ENCODE measurements at regions not wholly inside any gene's neighbourhood (a gene's known extent, or its start where the extent isn't known, plus 50 kb on each side); places are given as distances from the start of the nearest gene placed in this dataset. TPM values are rescaled to one million over a fixed set of nuclear protein-coding genes. Genes with fewer than 3 reads are reported as not detected.
"Not testable (repeated sequence)": the region's sequence is repeated elsewhere in the genome, so short reads cannot be mapped to it uniquely, and the experiment has no call there.

DNA sequence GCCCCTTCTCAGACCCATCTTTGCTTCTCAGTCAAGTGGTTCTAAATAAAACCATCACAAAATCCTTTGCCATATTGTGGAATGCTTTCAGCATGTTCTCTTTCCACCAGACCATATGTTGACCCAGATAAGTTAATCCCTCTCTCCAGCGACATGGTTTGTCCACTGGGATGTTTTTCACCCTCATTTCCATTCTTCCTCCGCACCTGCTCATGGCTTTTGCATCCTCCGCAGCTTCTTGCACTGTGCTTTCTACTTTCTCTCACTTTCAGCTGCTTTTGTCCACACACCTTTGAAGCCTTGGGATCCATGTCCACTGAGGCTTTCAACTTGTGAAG lies 52.3 kb upstream of the WAC start:
- no peak for DNase-seq (ENCODE audit: extremely low spot score in 2 of 2)
- intact Hi-C loops (cut with DNase I): no loop called here
- H3K27ac ChIP-seq: no peak overlapping the region

DNA sequence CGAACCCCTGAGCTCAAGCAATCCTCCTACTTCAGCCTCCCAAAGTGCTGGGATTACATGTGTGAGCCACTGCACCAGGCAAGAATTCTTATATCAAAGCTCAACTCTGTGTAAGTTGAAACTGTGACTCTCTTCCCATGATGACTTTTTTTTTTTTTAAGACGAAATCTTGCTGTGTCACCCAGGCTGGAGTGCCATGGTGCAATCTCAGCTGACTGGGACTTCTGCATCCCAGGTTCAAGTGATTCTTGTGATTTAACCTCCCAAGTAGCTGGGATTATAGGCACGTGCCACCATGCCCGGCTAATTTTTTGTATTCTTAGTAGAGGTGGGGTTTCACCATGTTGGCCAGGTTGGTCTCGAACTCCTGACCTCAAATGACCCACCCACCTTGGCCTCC lies 51.6 kb upstream of the WAC start:
- intact Hi-C loops (cut with DNase I); H3K36me3 ChIP-seq; H3K9me3 ChIP-seq; H3K4me3 ChIP-seq; H3K4me1 ChIP-seq; DNase-seq (ENCODE audit: extremely low spot score in 2 of 2); H3K27me3 ChIP-seq; H3K27ac ChIP-seq: not testable (repeated sequence)

More for the DNA sequence above, 52.3 kb upstream of the WAC start:
- no peaks in the 10 kb centered on the region for H3K36me3 ChIP-seq
- H3K9me3 ChIP-seq: no peaks in the 10 kb centered on the region
- no peak for TF ChIP-seq POLR2AphosphoS5 (IDR thresholded peaks at IDR 0.05; ENCODE audit: insufficient read depth in 1 of 2, low read depth in 1 of 2)
- TF ChIP-seq, protein P1, sequence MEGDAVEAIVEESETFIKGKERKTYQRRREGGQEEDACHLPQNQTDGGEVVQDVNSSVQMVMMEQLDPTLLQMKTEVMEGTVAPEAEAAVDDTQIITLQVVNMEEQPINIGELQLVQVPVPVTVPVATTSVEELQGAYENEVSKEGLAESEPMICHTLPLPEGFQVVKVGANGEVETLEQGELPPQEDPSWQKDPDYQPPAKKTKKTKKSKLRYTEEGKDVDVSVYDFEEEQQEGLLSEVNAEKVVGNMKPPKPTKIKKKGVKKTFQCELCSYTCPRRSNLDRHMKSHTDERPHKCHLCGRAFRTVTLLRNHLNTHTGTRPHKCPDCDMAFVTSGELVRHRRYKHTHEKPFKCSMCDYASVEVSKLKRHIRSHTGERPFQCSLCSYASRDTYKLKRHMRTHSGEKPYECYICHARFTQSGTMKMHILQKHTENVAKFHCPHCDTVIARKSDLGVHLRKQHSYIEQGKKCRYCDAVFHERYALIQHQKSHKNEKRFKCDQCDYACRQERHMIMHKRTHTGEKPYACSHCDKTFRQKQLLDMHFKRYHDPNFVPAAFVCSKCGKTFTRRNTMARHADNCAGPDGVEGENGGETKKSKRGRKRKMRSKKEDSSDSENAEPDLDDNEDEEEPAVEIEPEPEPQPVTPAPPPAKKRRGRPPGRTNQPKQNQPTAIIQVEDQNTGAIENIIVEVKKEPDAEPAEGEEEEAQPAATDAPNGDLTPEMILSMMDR (IDR thresholded peaks at IDR 0.05): no peak
- TF ChIP-seq POLR2A (IDR thresholded peaks at IDR 0.05): no peak
- no peaks in the 10 kb centered on the region for H3K27me3 ChIP-seq
- no peak overlapping the region for H3K4me3 ChIP-seq
- H3K4me1 ChIP-seq: no peaks in the 10 kb centered on the region

DNA sequence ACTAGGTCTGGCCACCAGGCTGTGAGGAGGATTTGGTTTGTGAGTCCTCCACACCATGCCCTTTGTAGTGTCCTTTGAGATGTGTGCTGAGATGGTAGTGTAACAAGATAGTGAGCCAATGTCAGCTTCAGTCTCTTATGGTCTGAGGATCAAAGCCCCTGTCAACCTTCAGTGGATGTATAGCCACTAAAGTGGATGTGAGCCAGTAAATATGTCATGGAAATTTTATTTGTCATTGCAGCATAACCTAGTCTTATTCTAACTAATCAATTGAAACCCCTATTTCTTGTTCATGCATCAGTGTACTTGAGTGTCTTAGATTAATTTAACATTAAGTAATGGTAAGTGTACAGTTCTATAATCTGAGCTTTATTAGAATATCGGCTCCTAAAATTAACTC lies 51.0 kb upstream of the WAC start:
- no peaks in the 10 kb centered on the region for H3K4me1 ChIP-seq
- intact Hi-C loops (cut with DNase I): no loop called here
- no peaks in the 10 kb centered on the region for H3K27me3 ChIP-seq
- H3K4me3 ChIP-seq: no peak overlapping the region
- no peaks in the 10 kb centered on the region for H3K36me3 ChIP-seq
- no peak overlapping the region for H3K27ac ChIP-seq
- no peak for TF ChIP-seq POLR2AphosphoS5 (IDR thresholded peaks at IDR 0.05; ENCODE audit: insufficient read depth in 1 of 2, low read depth in 1 of 2)
- TF ChIP-seq, protein P1 (IDR thresholded peaks at IDR 0.05): no peak
- TF ChIP-seq POLR2A (IDR thresholded peaks at IDR 0.05): no peak
- H3K9me3 ChIP-seq: no peaks in the 10 kb centered on the region
- DNase-seq (ENCODE audit: extremely low spot score in 2 of 2): no peak

Small RNAs in the stretch of these regions (small RNA-seq; reads per million reads assigned to genes)
- gene RF00012: not detected

Measured in vagina (tissue), 2 donors.